Peyer's patch (tissue), 4 donors: ENCODE measurements at regions not wholly inside any gene's neighbourhood (a gene's known extent, or its start where the extent isn't known, plus 50 kb on each side); places are given as distances from the start of the nearest gene placed in this dataset.

Experiments used
- DNase-seq, 3 donors: peaks; one replicate each; pipeline ENCODE4 v3.0.0-alpha.2; 2017 to 2019
- H3K27ac ChIP-seq, 4 donors: fragments of 200-600 bp; sonication (generic); one replicate each; pipeline ENCODE4 v1.5.1; 2016 to 2019
- H3K27me3 ChIP-seq, 2 donors: fragments of 200-600 bp; sonication (generic); one replicate each; pipeline ENCODE4 v1.5.1; 2019
- H3K36me3 ChIP-seq, 3 donors: fragments of 200-600 bp; sonication (generic); one replicate each; pipeline ENCODE4 v1.5.1; 2016 to 2019
- H3K4me1 ChIP-seq, 4 donors: fragments of 200-600 bp; sonication (generic); one replicate each; pipeline ENCODE4 v1.5.1; 2016 to 2019
- H3K4me3 ChIP-seq, 4 donors: fragments of 200-600 bp; sonication (generic); 1 replicate in 3 of 4; 2 replicates in 1 of 4; pipeline ENCODE4 v1.5.1; 2016 to 2019; ENCODE audit warnings: mild to moderate bottlenecking in 1 of 4
- H3K9me3 ChIP-seq, 4 donors: fragments of 200-600 bp; sonication (generic); one replicate each; pipeline ENCODE4 v1.5.1; 2016 to 2019; ENCODE audit warnings: mild to moderate bottlenecking in 1 of 4
- POLR2A ChIP-seq, 2 donors: fragments of 450-650 bp; IDR thresholded peaks; one replicate each; pipeline ENCODE4 v1.5.1; 2017; ENCODE audit warnings: antibody characterized with exemption in 2 of 2, mild to moderate bottlenecking in 2 of 2, moderate library complexity in 2 of 2
- TF ChIP-seq, protein P1 (sequence below), 6 experiments: fragments of 450-650 bp in 4 of 6; fragments of 200-600 bp in 2 of 6; sonication (generic) in 1 of 6; IDR thresholded peaks; one replicate each; pipeline ENCODE4 v1.5.1; 2017 to 2019; ENCODE audit warnings: antibody characterized with exemption in 6 of 6, mild to moderate bottlenecking in 3 of 6, moderate library complexity in 1 of 6

GRCh38 chr11:112485280-112485679 is 224.6 kb upstream of the PLET1 start:
- no peak overlapping the region for H3K27ac ChIP-seq
- H3K27me3 ChIP-seq, result no peaks in the 10 kb centered on the region
- TF ChIP-seq, protein P1, sequence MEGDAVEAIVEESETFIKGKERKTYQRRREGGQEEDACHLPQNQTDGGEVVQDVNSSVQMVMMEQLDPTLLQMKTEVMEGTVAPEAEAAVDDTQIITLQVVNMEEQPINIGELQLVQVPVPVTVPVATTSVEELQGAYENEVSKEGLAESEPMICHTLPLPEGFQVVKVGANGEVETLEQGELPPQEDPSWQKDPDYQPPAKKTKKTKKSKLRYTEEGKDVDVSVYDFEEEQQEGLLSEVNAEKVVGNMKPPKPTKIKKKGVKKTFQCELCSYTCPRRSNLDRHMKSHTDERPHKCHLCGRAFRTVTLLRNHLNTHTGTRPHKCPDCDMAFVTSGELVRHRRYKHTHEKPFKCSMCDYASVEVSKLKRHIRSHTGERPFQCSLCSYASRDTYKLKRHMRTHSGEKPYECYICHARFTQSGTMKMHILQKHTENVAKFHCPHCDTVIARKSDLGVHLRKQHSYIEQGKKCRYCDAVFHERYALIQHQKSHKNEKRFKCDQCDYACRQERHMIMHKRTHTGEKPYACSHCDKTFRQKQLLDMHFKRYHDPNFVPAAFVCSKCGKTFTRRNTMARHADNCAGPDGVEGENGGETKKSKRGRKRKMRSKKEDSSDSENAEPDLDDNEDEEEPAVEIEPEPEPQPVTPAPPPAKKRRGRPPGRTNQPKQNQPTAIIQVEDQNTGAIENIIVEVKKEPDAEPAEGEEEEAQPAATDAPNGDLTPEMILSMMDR (IDR thresholded peaks at IDR 0.05), result no peak
- no peak for TF ChIP-seq POLR2A (IDR thresholded peaks at IDR 0.05)
- H3K4me1 ChIP-seq, result no peaks in the 10 kb centered on the region
- H3K36me3 ChIP-seq, result no peaks in the 10 kb centered on the region
- H3K9me3 ChIP-seq, result no peaks in the 10 kb centered on the region
- H3K4me3 ChIP-seq, result no peak overlapping the region
- no peak for DNase-seq

DNA sequence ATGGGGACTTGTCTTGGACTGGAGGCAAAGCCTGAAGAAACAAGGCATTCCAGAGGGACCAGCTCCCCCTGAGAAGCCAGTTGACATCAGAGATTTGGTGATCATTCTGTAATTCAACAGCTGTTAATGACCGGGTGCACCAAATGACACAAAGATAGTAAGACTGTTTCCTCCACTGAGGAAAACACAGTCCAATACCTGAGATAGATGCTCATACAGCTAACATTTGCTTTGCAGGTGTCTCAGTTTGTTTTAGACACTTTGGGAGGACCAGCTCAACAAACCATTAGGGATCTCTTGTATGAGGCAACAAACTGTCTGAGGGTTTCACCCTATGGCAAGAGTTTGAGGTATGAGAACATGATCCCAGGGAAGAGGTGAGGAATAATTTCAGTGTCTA is 237.2 kb upstream of the PLET1 start:
- Histone ChIP-seq H3K27ac (no peak overlapping the region), H3K9me3 (no peaks in the 10 kb centered on the region), H3K4me3 (no peak overlapping the region), H3K27me3 (no peaks in the 10 kb centered on the region), H3K4me1 (no peaks in the 10 kb centered on the region), H3K36me3 (no peaks in the 10 kb centered on the region)
- DNase-seq, result no peak
- TF ChIP-seq POLR2A (IDR thresholded peaks at IDR 0.05), result no peak
- TF ChIP-seq, protein P1 (IDR thresholded peaks at IDR 0.05), result no peak

DNA sequence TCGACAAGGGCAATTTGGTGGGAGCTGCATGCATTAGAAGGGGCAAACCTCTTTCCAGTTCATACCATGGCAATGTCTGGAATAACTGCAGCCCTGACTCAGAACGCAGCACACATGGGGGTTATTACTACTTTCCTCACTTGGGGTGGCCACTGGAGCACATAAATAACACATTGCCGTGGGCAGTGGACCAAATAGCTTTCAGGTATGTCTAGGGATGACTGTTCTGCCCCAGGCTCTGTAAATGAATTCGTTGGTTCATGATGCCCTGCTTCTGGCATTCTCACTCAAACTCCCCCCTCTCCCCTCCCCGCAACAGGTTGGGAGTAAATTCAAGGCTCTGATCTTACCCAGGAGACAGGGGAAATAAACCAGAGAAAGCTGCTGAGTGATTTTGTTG is 238.0 kb upstream of the PLET1 start:
- DNase-seq, result no peak
- no peaks in the 10 kb centered on the region for H3K9me3 ChIP-seq
- no peak overlapping the region for H3K4me3 ChIP-seq
- TF ChIP-seq, protein P1 (IDR thresholded peaks at IDR 0.05), result no peak
- TF ChIP-seq POLR2A (IDR thresholded peaks at IDR 0.05), result no peak
- no peaks in the 10 kb centered on the region for H3K27me3 ChIP-seq
- H3K4me1 ChIP-seq, result no peaks in the 10 kb centered on the region
- H3K27ac ChIP-seq, result no peak overlapping the region
- H3K36me3 ChIP-seq, result no peaks in the 10 kb centered on the region

GRCh38 chr11:112499153-112499880 is 238.7 kb upstream of the PLET1 start:
- H3K27me3 ChIP-seq, result no peaks in the 10 kb centered on the region
- DNase-seq, result no peak
- H3K9me3 ChIP-seq, result no peaks in the 10 kb centered on the region
- no peaks in the 10 kb centered on the region for H3K36me3 ChIP-seq
- H3K4me3 ChIP-seq, result no peak overlapping the region
- no peak overlapping the region for H3K27ac ChIP-seq
- TF ChIP-seq, protein P1 (IDR thresholded peaks at IDR 0.05), result no peak
- TF ChIP-seq POLR2A (IDR thresholded peaks at IDR 0.05), result no peak
- no peaks in the 10 kb centered on the region for H3K4me1 ChIP-seq

- Histone ChIP-seq H3K4me3 (no peak overlapping the region), H3K9me3 (no peaks in the 10 kb centered on the region), H3K27me3 (no peaks in the 10 kb centered on the region), H3K27ac (no peak overlapping the region), H3K36me3 (no peaks in the 10 kb centered on the region), H3K4me1 (no peaks in the 10 kb centered on the region)
- DNase-seq, result no peak
- TF ChIP-seq POLR2A (IDR thresholded peaks at IDR 0.05), result no peak
- TF ChIP-seq, protein P1 (IDR thresholded peaks at IDR 0.05), result no peak
These were observed 239.2 kb upstream of the PLET1 start for GRCh38 chr11:112499881-112500204.

- Histone ChIP-seq H3K27ac (no peak overlapping the region), H3K4me3 (no peak overlapping the region), H3K27me3 (no peaks in the 10 kb centered on the region), H3K4me1 (no peaks in the 10 kb centered on the region), H3K9me3 (no peaks in the 10 kb centered on the region), H3K36me3 (no peaks in the 10 kb centered on the region)
- no peak for TF ChIP-seq POLR2A (IDR thresholded peaks at IDR 0.05)
- TF ChIP-seq, protein P1 (IDR thresholded peaks at IDR 0.05), result no peak
- no peak for DNase-seq
These were observed 242.8 kb upstream of the PLET1 start for GRCh38 chr11:112503410-112503809.
